Stomach smooth muscle (tissue), 2 donors: ENCODE measurements at regions not wholly inside any gene's neighbourhood (a gene's known extent, or its start where the extent isn't known, plus 50 kb on each side); places are given as distances from the start of the nearest gene placed in this dataset.

Experiments
- H3K27ac ChIP-seq: one replicate; pipeline ENCODE4 v1.7.0; 2013; ENCODE audit warnings: mild to moderate bottlenecking, low read length, inconsistent platforms
- H3K27me3 ChIP-seq, 2 donors: one replicate each; pipeline ENCODE4 v1.7.0; 2013; ENCODE audit warnings: low read length in 2 of 2; ENCODE audit not compliant: insufficient read depth in 2 of 2, control insufficient read depth in 1 of 2
- H3K36me3 ChIP-seq, 2 donors: one replicate each; pipeline ENCODE4 v1.7.0; 2013; ENCODE audit warnings: low read length in 2 of 2; ENCODE audit not compliant: control insufficient read depth in 2 of 2, insufficient read depth in 2 of 2
- H3K4me1 ChIP-seq: one replicate; pipeline ENCODE4 v1.7.0; 2013; ENCODE audit warnings: low read length; ENCODE audit not compliant: control insufficient read depth, insufficient read depth
- H3K4me3 ChIP-seq, 2 donors: one replicate each; pipeline ENCODE4 v1.7.0; 2013; ENCODE audit warnings: low read length in 2 of 2
- H3K9ac ChIP-seq, 2 donors: one replicate each; pipeline ENCODE4 v1.7.0; 2013; ENCODE audit warnings: low read length in 2 of 2, mild to moderate bottlenecking in 1 of 2
- H3K9me3 ChIP-seq, 2 donors: one replicate each; pipeline ENCODE4 v1.7.0; 2013; ENCODE audit warnings: low read length in 2 of 2; ENCODE audit not compliant: control insufficient read depth in 2 of 2
- donor health status: healthy.
- donor health status: Pancreatic carcinoma.

GRCh38 chr2:217336694-217337093 is 476.8 kb upstream of the TNP1 start:
- H3K9ac ChIP-seq = no peak overlapping the region
- H3K4me1 ChIP-seq = peaks cover 20% of the 10 kb centered on the region
- H3K4me3 ChIP-seq = no peak overlapping the region
- peaks cover 0 to 2% of the 10 kb centered on the region in 2 donors for H3K36me3 ChIP-seq
- no peak overlapping the region for H3K27ac ChIP-seq
- H3K9me3 ChIP-seq = no peaks in the 10 kb centered on the region
- no peaks in the 10 kb centered on the region for H3K27me3 ChIP-seq

GRCh38 chr2:217335341-217335966 is 475.6 kb upstream of the TNP1 start:
- H3K27me3 ChIP-seq = no peaks in the 10 kb centered on the region
- H3K4me1 ChIP-seq = peaks cover 31% of the 10 kb centered on the region
- H3K36me3 ChIP-seq = peaks cover 0 to 2% of the 10 kb centered on the region in 2 donors
- no peak overlapping the region for H3K4me3 ChIP-seq
- H3K27ac ChIP-seq = peak overlapping the region; percentile 31
- no peak overlapping the region for H3K9ac ChIP-seq
- H3K9me3 ChIP-seq = no peaks in the 10 kb centered on the region

GRCh38 chr2:217334561-217334960 is 474.7 kb upstream of the TNP1 start:
- Histone ChIP-seq H3K4me1 (peaks cover 40% of the 10 kb centered on the region), H3K9ac (no peak overlapping the region), H3K27ac (no peak overlapping the region), H3K27me3 (no peaks in the 10 kb centered on the region), H3K9me3 (no peaks in the 10 kb centered on the region), H3K36me3 (peaks cover 0 to 2% of the 10 kb centered on the region in 2 donors), H3K4me3 (no peak overlapping the region)

GRCh38 chr2:217332866-217333265 is 473.0 kb upstream of the TNP1 start:
- H3K27ac ChIP-seq = peak overlapping the region; percentile 81
- no peak overlapping the region for H3K4me3 ChIP-seq
- H3K9me3 ChIP-seq = no peaks in the 10 kb centered on the region
- H3K9ac ChIP-seq = no peak overlapping the region
- peaks cover 48% of the 10 kb centered on the region for H3K4me1 ChIP-seq
- H3K27me3 ChIP-seq = no peaks in the 10 kb centered on the region
- peaks cover 0 to 2% of the 10 kb centered on the region in 2 donors for H3K36me3 ChIP-seq

- Histone ChIP-seq H3K27ac (peak overlapping the region; percentile 81), H3K27me3 (no peaks in the 10 kb centered on the region), H3K36me3 (peaks cover 0 to 2% of the 10 kb centered on the region in 2 donors), H3K9ac (no peak overlapping the region), H3K4me1 (peaks cover 53% of the 10 kb centered on the region), H3K9me3 (no peaks in the 10 kb centered on the region), H3K4me3 (no peak overlapping the region)
These were observed 472.5 kb upstream of the TNP1 start for GRCh38 chr2:217332417-217332791.

- Histone ChIP-seq H3K27ac (peak overlapping the region; percentile 81), H3K9ac (peak overlapping the region in 1 of 2 donors; percentile 25), H3K27me3 (no peaks in the 10 kb centered on the region), H3K4me3 (peak overlapping the region in 1 of 2 donors; percentile 8), H3K9me3 (no peaks in the 10 kb centered on the region), H3K36me3 (peaks cover 0 to 2% of the 10 kb centered on the region in 2 donors), H3K4me1 (peaks cover 53% of the 10 kb centered on the region)
These were observed 471.9 kb upstream of the TNP1 start for GRCh38 chr2:217331523-217332416.

GRCh38 chr2:217330647-217331046 is 470.8 kb upstream of the TNP1 start:
- H3K9ac ChIP-seq = no peak overlapping the region
- H3K4me3 ChIP-seq = no peak overlapping the region
- H3K27me3 ChIP-seq = no peaks in the 10 kb centered on the region
- peak overlapping the region; percentile 81 for H3K27ac ChIP-seq
- no peaks in the 10 kb centered on the region for H3K9me3 ChIP-seq
- H3K4me1 ChIP-seq = peaks cover 53% of the 10 kb centered on the region
- no peaks in the 10 kb centered on the region for H3K36me3 ChIP-seq

- H3K4me1 ChIP-seq = peaks cover 53% of the 10 kb centered on the region
- peak overlapping the region in 1 of 2 donors; percentile 13 for H3K4me3 ChIP-seq
- no peaks in the 10 kb centered on the region for H3K27me3 ChIP-seq
- peak overlapping the region; percentile 81 for H3K27ac ChIP-seq
- no peaks in the 10 kb centered on the region for H3K36me3 ChIP-seq
- H3K9me3 ChIP-seq = peaks cover 3% of the 10 kb centered on the region in 2 donors
- H3K9ac ChIP-seq = peak overlapping the region in 1 of 2 donors; percentile 55
These were observed 469.2 kb upstream of the TNP1 start for GRCh38 chr2:217329023-217329431.

GRCh38 chr2:217328622-217328978 is 468.7 kb upstream of the TNP1 start:
- Histone ChIP-seq H3K4me1 (peaks cover 50% of the 10 kb centered on the region), H3K27ac (peak overlapping the region; percentile 37), H3K27me3 (no peaks in the 10 kb centered on the region), H3K4me3 (no peak overlapping the region), H3K9me3 (peaks cover 4 to 6% of the 10 kb centered on the region in 2 donors), H3K36me3 (no peaks in the 10 kb centered on the region), H3K9ac (peak overlapping the region in 1 of 2 donors; percentile 24)

- Histone ChIP-seq H3K4me1 (peaks cover 45% of the 10 kb centered on the region), H3K27ac (peak overlapping the region; percentile 37), H3K9ac (peak overlapping the region in 1 of 2 donors; percentile 24), H3K4me3 (no peak overlapping the region), H3K9me3 (peaks cover 4 to 6% of the 10 kb centered on the region in 2 donors), H3K27me3 (no peaks in the 10 kb centered on the region), H3K36me3 (no peaks in the 10 kb centered on the region)
These were observed 468.2 kb upstream of the TNP1 start for GRCh38 chr2:217327953-217328621.
